RWPE1 (cell line): ENCODE measurements at regions not wholly inside any gene's neighbourhood (a gene's known extent, or its start where the extent isn't known, plus 50 kb on each side); places are given as distances from the start of the nearest gene placed in this dataset.
"Not testable (repeated sequence)": the region's sequence is repeated elsewhere in the genome, so short reads cannot be mapped to it uniquely, and the experiment has no call there.

Experiments
- CTCF ChIA-PET: fragments of 350-600 bp; sonication (Branson Sonifier 250); formaldehyde crosslinking; extraction: SDS; loops from one replicate; lab custom pipeline; 2021; lab: Yijun Ruan, JAX
- POLR2A ChIA-PET: fragments of 400-600 bp; formaldehyde crosslinking; extraction: SDS; loops from one replicate; lab custom pipeline; 2020; ENCODE audit warnings: antibody characterized with exemption; ENCODE audit not compliant: low non-redundant PET; lab: Yijun Ruan, JAX
- DNase-seq: peaks from one replicate; pipeline ENCODE4 v3.0.0; 2012; ENCODE audit warnings: low spot score
- H3K27ac ChIP-seq: fragments of 450-650 bp; 2 replicates; pipeline ENCODE4 v1.5.1; 2017

- POLR2A ChIA-PET, DNase-seq, CTCF ChIA-PET: not testable (repeated sequence)
Measured at GRCh38 chr5:176043252-176043829, 75.2 kb upstream of the THOC3 start.

GRCh38 chr5:176043986-176044385 lies 75.9 kb upstream of the THOC3 start:
- CTCF ChIA-PET, H3K27ac ChIP-seq, DNase-seq, POLR2A ChIA-PET: not testable (repeated sequence)

More at GRCh38 chr5:176043252-176043829, 75.2 kb upstream of the THOC3 start:
- not testable (repeated sequence) for H3K27ac ChIP-seq

- CTCF ChIA-PET, DNase-seq, H3K27ac ChIP-seq, POLR2A ChIA-PET: not testable (repeated sequence)
Measured at GRCh38 chr5:176044431-176044830, 76.3 kb upstream of the THOC3 start.

GRCh38 chr5:176045442-176045841 lies 77.3 kb upstream of the THOC3 start:
- H3K27ac ChIP-seq, CTCF ChIA-PET, DNase-seq, POLR2A ChIA-PET: not testable (repeated sequence)

GRCh38 chr5:176048671-176049070 lies 80.6 kb upstream of the THOC3 start:
- CTCF ChIA-PET, POLR2A ChIA-PET, H3K27ac ChIP-seq, DNase-seq: not testable (repeated sequence)

GRCh38 chr5:176060472-176061268 lies 92.6 kb upstream of the THOC3 start:
- POLR2A ChIA-PET, H3K27ac ChIP-seq, CTCF ChIA-PET, DNase-seq: not testable (repeated sequence)

- DNase-seq, POLR2A ChIA-PET, CTCF ChIA-PET, H3K27ac ChIP-seq: not testable (repeated sequence)
Measured at GRCh38 chr5:176061269-176061622, 93.1 kb upstream of the THOC3 start.

- DNase-seq, H3K27ac ChIP-seq, CTCF ChIA-PET, POLR2A ChIA-PET: not testable (repeated sequence)
Measured at GRCh38 chr5:176061660-176062059, 93.5 kb upstream of the THOC3 start.

- POLR2A ChIA-PET, H3K27ac ChIP-seq, CTCF ChIA-PET, DNase-seq: not testable (repeated sequence)
Measured at GRCh38 chr5:176066262-176066945, 98.3 kb upstream of the THOC3 start.

GRCh38 chr5:176067162-176067561 lies 99.0 kb upstream of the THOC3 start:
- POLR2A ChIA-PET, CTCF ChIA-PET, H3K27ac ChIP-seq, DNase-seq: not testable (repeated sequence)

GRCh38 chr5:176067948-176068347 lies 99.8 kb upstream of the THOC3 start:
- CTCF ChIA-PET, DNase-seq, POLR2A ChIA-PET: not testable (repeated sequence)

GRCh38 chr5:176073996-176074571 lies 106.0 kb upstream of the THOC3 start:
- CTCF ChIA-PET, H3K27ac ChIP-seq, DNase-seq, POLR2A ChIA-PET: not testable (repeated sequence)

More at GRCh38 chr5:176067948-176068347, 99.8 kb upstream of the THOC3 start:
- H3K27ac ChIP-seq: not testable (repeated sequence)

GRCh38 chr5:176083717-176084116 lies 115.6 kb upstream of the THOC3 start:
- CTCF ChIA-PET, DNase-seq, H3K27ac ChIP-seq, POLR2A ChIA-PET: not testable (repeated sequence)

GRCh38 chr5:176103083-176103482 lies 135.0 kb upstream of the THOC3 start:
- POLR2A ChIA-PET, CTCF ChIA-PET, DNase-seq, H3K27ac ChIP-seq: not testable (repeated sequence)

GRCh38 chr5:176112888-176113287 lies 125.3 kb upstream of the SIMC1 start:
- CTCF ChIA-PET, DNase-seq, POLR2A ChIA-PET, H3K27ac ChIP-seq: not testable (repeated sequence)

- H3K27ac ChIP-seq, DNase-seq, CTCF ChIA-PET, POLR2A ChIA-PET: not testable (repeated sequence)
Measured at GRCh38 chr5:176113673-176114335, 124.4 kb upstream of the SIMC1 start.
